HG02798 (cell line): ENCODE measurements at regions not wholly inside any gene's neighbourhood (a gene's known extent, or its start where the extent isn't known, plus 50 kb on each side); places are given as distances from the start of the nearest gene placed in this dataset.

Experiments used
- ATAC-seq: cut with Tn5 transposase; IDR thresholded peaks from one replicate; pipeline ENCODE4 v1.9.1; 2021; ENCODE audit warnings: mild to moderate bottlenecking; ENCODE audit not compliant: unreplicated experiment, poor library complexity

- no peak for ATAC-seq
Observed at GRCh38 chr16:61596655-61597054, 439.6 kb downstream of the CDH8 start.

- ATAC-seq: no peak
Observed at GRCh38 chr16:61595605-61596004, 440.6 kb downstream of the CDH8 start.

- ATAC-seq: no peak
Observed at GRCh38 chr16:61590577-61590976, 445.7 kb downstream of the CDH8 start.

- ATAC-seq: no peak
Observed at GRCh38 chr16:61587526-61587925, 448.7 kb downstream of the CDH8 start.

- no peak for ATAC-seq
Observed at GRCh38 chr16:61581417-61582046, 454.7 kb downstream of the CDH8 start.

GRCh38 chr16:61580579-61580978 is 455.7 kb downstream of the CDH8 start:
- ATAC-seq: no peak

- ATAC-seq: no peak
Observed at GRCh38 chr16:61579195-61579594, 457.0 kb downstream of the CDH8 start.

- ATAC-seq: no peak
Observed at GRCh38 chr16:61576476-61576875, 459.8 kb downstream of the CDH8 start.

GRCh38 chr16:61575617-61576016 is 460.6 kb downstream of the CDH8 start:
- no peak for ATAC-seq

- no peak for ATAC-seq
Observed at GRCh38 chr16:61569028-61569427, 467.2 kb downstream of the CDH8 start.

- no peak for ATAC-seq
Observed at GRCh38 chr16:61564716-61565115, 471.5 kb downstream of the CDH8 start.

- ATAC-seq: no peak
Observed at GRCh38 chr16:61555718-61556441, 480.4 kb downstream of the CDH8 start.

GRCh38 chr16:61549327-61549726 is 486.9 kb downstream of the CDH8 start:
- no peak for ATAC-seq

GRCh38 chr16:61547626-61548025 is 488.6 kb downstream of the CDH8 start:
- no peak for ATAC-seq

- no peak for ATAC-seq
Observed at GRCh38 chr16:61544165-61544564, 492.1 kb downstream of the CDH8 start.

- ATAC-seq: no peak
Observed at GRCh38 chr16:61540216-61540615, 496.0 kb downstream of the CDH8 start.

GRCh38 chr16:61530697-61531096 is 505.5 kb downstream of the CDH8 start:
- ATAC-seq: no peak

GRCh38 chr16:61500851-61501250 is 535.4 kb downstream of the CDH8 start:
- no peak for ATAC-seq

GRCh38 chr16:61480250-61480649 is 556.0 kb downstream of the CDH8 start:
- no peak for ATAC-seq

- no peak for ATAC-seq
Observed at GRCh38 chr16:61471737-61472136, 564.5 kb downstream of the CDH8 start.

GRCh38 chr16:61471023-61471422 is 565.2 kb downstream of the CDH8 start:
- no peak for ATAC-seq

GRCh38 chr16:61465285-61465684 is 571.0 kb downstream of the CDH8 start:
- ATAC-seq: no peak
